A172 (cell line): ENCODE measurements at regions not wholly inside any gene's neighbourhood (a gene's known extent, or its start where the extent isn't known, plus 50 kb on each side); places are given as distances from the start of the nearest gene placed in this dataset.

ENCODE experiments used
- DNase-seq: peaks from one replicate; pipeline ENCODE4 v3.0.0-alpha.2; 2015; ENCODE audit warnings: low spot score

- no peak for DNase-seq
Observed at GRCh38 chr20:40738976-40739375, 49.9 kb upstream of the MAFB start.

- DNase-seq = no peak
Observed at GRCh38 chr20:40739841-40740240, 50.8 kb upstream of the MAFB start.

GRCh38 chr20:40741507-40742106, 52.6 kb upstream of the MAFB start:
- DNase-seq = peak; percentile 46

- DNase-seq = no peak
Observed at GRCh38 chr20:40743141-40743775, 54.2 kb upstream of the MAFB start.

- DNase-seq = no peak
Observed at GRCh38 chr20:40744072-40744817, 55.2 kb upstream of the MAFB start.

GRCh38 chr20:40744818-40745175, 55.8 kb upstream of the MAFB start:
- DNase-seq = no peak

GRCh38 chr20:40746251-40746650, 57.2 kb upstream of the MAFB start:
- DNase-seq = no peak

GRCh38 chr20:40748182-40748581, 59.1 kb upstream of the MAFB start:
- no peak for DNase-seq

GRCh38 chr20:40749985-40750506, 61.0 kb upstream of the MAFB start:
- no peak for DNase-seq

GRCh38 chr20:40750541-40751035, 61.6 kb upstream of the MAFB start:
- no peak for DNase-seq

- DNase-seq = no peak
Observed at GRCh38 chr20:40753472-40753871, 64.4 kb upstream of the MAFB start.

GRCh38 chr20:40754339-40754943, 65.4 kb upstream of the MAFB start:
- DNase-seq = no peak

GRCh38 chr20:40757087-40757486, 68.1 kb upstream of the MAFB start:
- DNase-seq = no peak

GRCh38 chr20:40758790-40759189, 69.8 kb upstream of the MAFB start:
- no peak for DNase-seq

GRCh38 chr20:40760399-40760798, 71.4 kb upstream of the MAFB start:
- no peak for DNase-seq

GRCh38 chr20:40763646-40764295, 74.7 kb upstream of the MAFB start:
- DNase-seq = no peak

- no peak for DNase-seq
Observed at GRCh38 chr20:40765814-40766480, 76.9 kb upstream of the MAFB start.

GRCh38 chr20:40766790-40767614, 78.0 kb upstream of the MAFB start:
- no peak for DNase-seq

- no peak for DNase-seq
Observed at GRCh38 chr20:40767615-40767924, 78.5 kb upstream of the MAFB start.

GRCh38 chr20:40768105-40768504, 79.1 kb upstream of the MAFB start:
- DNase-seq = no peak
